ENCODE measurements at regions not wholly inside any gene's neighbourhood (a gene's known extent, or its start where the extent isn't known, plus 50 kb on each side); places are given as distances from the start of the nearest gene placed in this dataset.

GRCh38 chr14:45308745-45309397 is 55.9 kb upstream of the MIS18BP1 start:
- Histone ChIP-seq H3K9me1 (ENCODE audit: control insufficient read depth, extremely low read depth, insufficient read depth, low read length) (no peaks in the 10 kb centered on the region), H3K4me3 (ENCODE audit: control insufficient read depth in 2 of 3, extremely low read depth in 1 of 3, insufficient read depth in 2 of 3, low read depth in 1 of 3, low read length in 3 of 3) (no peak overlapping the region), H3K27me3 (ENCODE audit: control insufficient read depth, extremely low read depth, insufficient read depth, low read length) (no peaks in the 10 kb centered on the region), H4K20me1 (ENCODE audit: control insufficient read depth, extremely low read depth, insufficient read depth, low read length) (no peaks in the 10 kb centered on the region), H3K4me1 (ENCODE audit: control insufficient read depth, extremely low read depth, insufficient read depth, low read length) (no peaks in the 10 kb centered on the region), H3K9ac (ENCODE audit: control insufficient read depth, extremely low read depth, insufficient read depth, low read length) (no peak overlapping the region), H3K4me2 (ENCODE audit: control insufficient read depth, extremely low read depth, insufficient read depth, low read depth, low read length) (no peak overlapping the region), H3K79me2 (ENCODE audit: control insufficient read depth, insufficient read depth, low read length) (no peaks in the 10 kb centered on the region), H2AFZ (ENCODE audit: control insufficient read depth, low read length) (no peak overlapping the region), H3K27ac (ENCODE audit: control insufficient read depth, insufficient read depth, low read length) (no peak overlapping the region), H3K9me3 (ENCODE audit: control insufficient read depth, low read depth, low read length) (no peaks in the 10 kb centered on the region), H3K36me3 (ENCODE audit: control insufficient read depth in 2 of 2, extremely low read depth in 1 of 2, insufficient read depth in 2 of 2, low read length in 2 of 2) (no peaks in the 10 kb centered on the region)
- TF ChIP-seq, protein P1, sequence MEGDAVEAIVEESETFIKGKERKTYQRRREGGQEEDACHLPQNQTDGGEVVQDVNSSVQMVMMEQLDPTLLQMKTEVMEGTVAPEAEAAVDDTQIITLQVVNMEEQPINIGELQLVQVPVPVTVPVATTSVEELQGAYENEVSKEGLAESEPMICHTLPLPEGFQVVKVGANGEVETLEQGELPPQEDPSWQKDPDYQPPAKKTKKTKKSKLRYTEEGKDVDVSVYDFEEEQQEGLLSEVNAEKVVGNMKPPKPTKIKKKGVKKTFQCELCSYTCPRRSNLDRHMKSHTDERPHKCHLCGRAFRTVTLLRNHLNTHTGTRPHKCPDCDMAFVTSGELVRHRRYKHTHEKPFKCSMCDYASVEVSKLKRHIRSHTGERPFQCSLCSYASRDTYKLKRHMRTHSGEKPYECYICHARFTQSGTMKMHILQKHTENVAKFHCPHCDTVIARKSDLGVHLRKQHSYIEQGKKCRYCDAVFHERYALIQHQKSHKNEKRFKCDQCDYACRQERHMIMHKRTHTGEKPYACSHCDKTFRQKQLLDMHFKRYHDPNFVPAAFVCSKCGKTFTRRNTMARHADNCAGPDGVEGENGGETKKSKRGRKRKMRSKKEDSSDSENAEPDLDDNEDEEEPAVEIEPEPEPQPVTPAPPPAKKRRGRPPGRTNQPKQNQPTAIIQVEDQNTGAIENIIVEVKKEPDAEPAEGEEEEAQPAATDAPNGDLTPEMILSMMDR (optimal IDR thresholded peaks at IDR 0.05 in 1 of 3, IDR thresholded peaks at IDR 0.05 in 1 of 3, conservative IDR thresholded peaks at IDR 0.05 in 1 of 3; ENCODE audit: extremely low read depth in 1 of 3, insufficient read depth in 2 of 3, low read length in 3 of 3): no peak
- TF ChIP-seq EZH2 (IDR thresholded peaks at IDR 0.05; ENCODE audit: low read length): no peak
- FAIRE-seq (no peak), DNase-seq (ENCODE audit: low read depth, low spot score) (no peak)
- dilution Hi-C loops (cut with MboI; ENCODE audit: extremely low pct_ligation_motif_present, low sequenced_read_pairs): no loop called here
